ENCODE measurements at regions not wholly inside any gene's neighbourhood (a gene's known extent, or its start where the extent isn't known, plus 50 kb on each side); places are given as distances from the start of the nearest gene placed in this dataset.
"Not testable (repeated sequence)": the region's sequence is repeated elsewhere in the genome, so short reads cannot be mapped to it uniquely, and the experiment has no call there.

GRCh38 chr1:94769551-94769950 is 50.6 kb upstream of the SLC44A3 start:
- DNase-seq: no peak

- no peak for DNase-seq
Measured at GRCh38 chr1:94768036-94768435, 52.1 kb upstream of the SLC44A3 start.

DNA sequence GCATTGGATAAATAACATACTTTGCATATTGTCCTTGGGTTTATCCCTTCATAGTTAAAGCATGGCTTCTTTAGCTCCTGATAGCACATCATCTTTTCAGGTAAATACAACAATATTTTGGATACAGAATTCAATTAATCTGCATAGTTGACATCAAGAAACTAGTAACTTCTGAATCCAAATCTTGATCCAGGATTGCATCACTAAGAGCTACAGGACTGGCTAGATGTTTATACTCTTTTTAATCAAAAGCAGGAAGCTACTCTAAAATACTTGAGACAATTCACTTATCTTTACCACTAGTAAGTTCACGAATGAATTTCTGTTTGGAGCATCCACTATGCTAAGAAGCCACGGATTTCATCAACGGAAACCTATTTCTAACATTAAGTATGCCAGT is 54.2 kb upstream of the SLC44A3 start:
- DNase-seq: no peak

DNA sequence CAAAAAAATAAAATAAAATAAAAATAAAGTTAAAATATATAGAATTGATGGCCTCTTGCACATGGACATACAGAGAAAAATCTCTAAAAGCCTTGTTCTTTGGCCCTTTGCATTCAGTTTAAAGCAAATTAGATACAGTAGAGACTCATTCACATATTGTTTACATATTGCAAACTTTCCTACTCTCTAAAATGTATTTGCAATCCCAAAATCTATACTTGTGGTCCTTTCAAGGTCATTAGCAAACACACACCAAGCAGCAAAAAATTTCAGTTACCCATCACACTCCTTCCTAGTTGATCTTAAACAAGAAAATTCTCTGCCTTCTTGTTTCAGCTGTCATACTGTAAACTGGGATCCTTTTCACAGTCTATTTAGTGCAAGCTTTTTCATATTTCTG is 61.0 kb upstream of the SLC44A3 start:
- DNase-seq: no peak

- no peak for DNase-seq
Measured at GRCh38 chr1:94757931-94758330, 62.2 kb upstream of the SLC44A3 start.

DNA sequence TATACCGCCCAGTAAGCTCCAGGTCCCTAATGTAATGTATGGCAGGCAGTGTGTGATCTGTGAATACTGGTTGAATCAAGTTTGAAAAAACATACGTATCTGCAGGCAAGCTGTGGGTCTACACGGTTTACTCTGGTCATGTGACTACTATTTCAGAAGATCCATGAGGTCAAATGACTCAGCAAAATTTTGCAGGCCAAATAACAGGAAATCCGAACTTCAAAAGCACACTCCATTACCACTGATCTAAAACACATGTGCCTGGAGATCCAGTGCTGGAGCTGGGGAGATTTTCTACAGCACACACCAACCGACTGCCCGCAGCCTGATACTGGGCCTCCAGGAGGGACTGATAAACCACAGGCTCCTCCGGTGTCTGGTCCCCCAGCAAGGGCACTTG is 64.5 kb upstream of the SLC44A3 start:
- DNase-seq: no peak

- DNase-seq: not testable (repeated sequence)
Measured at GRCh38 chr1:94755016-94755415, 65.1 kb upstream of the SLC44A3 start.

GRCh38 chr1:94754570-94754969 is 65.6 kb upstream of the SLC44A3 start:
- no peak for DNase-seq

DNA sequence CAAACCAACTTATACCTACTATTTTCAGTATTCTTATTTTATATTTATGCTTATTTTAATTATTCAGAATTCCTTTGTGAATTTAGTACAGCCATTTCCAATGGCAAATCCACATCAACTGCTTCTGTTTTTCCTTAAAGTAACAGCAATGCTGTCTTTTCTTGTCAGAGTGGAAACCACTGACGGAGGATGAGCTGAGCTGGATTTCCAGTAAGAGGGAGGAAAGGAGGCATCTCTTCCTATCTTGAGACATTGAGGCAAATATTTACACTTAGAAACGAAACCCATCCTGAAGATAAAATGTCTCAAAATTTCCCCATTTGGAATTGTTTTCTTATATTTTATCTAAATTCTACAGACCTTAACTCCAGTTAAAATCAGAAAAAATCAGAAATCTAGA is 66.1 kb upstream of the SLC44A3 start:
- DNase-seq: no peak

DNA sequence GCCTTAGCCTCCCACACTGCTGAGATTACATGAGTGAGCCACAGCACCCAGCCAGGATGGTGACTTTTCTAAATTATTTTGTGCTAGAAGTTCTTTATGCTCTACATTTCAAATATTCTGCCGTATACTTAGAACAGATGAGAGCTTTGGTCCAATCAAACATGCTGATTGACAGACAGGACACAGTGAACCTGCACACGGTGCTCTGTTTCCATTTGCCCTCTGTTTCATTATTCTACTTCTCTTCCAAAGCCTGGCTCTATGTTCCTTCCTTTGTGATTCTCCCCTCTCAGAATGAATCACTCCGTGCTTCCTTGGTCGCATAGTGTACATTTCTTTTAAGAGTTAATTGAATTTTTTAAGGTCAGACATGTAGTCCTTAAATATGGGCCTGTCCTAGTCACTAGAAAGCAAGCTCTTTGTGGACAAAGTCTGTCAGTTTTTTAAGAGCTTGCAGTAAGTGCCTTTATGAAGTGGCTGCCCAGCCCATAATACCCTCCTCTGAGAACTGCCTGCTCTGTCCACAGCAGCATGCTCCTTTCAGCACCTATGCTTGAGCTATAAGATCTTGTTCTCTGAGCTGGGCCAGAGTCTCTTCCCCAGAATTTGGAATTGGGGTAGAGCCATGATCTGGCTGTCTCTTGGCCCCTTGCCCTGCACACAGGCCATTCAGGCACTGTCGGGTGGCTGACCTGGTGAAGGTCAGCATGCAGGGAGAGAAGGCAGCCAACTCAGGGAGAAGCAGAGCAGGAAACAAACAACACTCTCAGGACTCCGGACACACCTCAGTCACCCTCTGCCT is 66.8 kb upstream of the SLC44A3 start:
- no peak for DNase-seq

DNA sequence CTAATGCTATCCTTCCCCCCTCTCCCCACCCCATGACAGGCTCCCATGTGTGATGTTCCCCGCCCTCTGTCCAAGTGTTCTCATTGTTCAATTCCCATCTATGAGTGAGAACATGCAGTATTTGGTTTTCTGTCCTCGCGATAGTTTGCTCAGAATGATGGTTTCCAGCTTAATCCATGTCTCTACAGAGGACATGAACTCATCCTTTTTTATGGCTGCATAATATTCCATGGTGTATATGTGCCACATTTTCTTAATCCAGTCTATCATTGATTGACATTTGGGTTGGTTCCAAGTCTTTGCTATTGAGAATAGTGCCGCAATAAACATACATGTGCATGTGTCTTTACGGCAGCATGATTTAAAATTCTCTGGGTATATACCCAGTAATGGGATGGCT is 68.7 kb upstream of the SLC44A3 start:
- not testable (repeated sequence) for DNase-seq

- no peak for DNase-seq
Measured at GRCh38 chr1:94746635-94747525, 73.3 kb upstream of the SLC44A3 start.

DNA sequence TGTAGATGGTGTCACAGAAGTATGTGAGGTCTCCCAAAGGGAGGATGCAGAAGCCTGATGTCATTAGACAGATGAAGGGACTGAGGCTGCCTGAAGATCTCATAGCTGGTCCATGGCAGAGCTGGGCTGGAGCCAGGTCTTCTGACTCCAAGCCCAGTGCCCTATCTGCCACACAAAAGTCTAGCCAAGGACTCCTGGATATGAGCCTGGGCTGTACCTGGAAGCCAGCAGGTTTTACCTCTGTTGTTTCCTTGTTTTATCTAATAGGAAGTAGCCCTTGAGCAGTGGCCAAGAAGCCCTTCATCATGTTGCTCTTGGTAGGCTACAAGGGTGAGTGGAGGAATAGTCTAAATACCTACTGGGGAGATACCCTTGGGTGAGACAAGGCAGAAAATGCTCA is 74.4 kb upstream of the SLC44A3 start:
- no peak for DNase-seq

GRCh38 chr1:94743862-94744261 is 76.3 kb upstream of the SLC44A3 start:
- no peak for DNase-seq

GRCh38 chr1:94741996-94742395 is 78.2 kb upstream of the SLC44A3 start:
- no peak for DNase-seq

DNA sequence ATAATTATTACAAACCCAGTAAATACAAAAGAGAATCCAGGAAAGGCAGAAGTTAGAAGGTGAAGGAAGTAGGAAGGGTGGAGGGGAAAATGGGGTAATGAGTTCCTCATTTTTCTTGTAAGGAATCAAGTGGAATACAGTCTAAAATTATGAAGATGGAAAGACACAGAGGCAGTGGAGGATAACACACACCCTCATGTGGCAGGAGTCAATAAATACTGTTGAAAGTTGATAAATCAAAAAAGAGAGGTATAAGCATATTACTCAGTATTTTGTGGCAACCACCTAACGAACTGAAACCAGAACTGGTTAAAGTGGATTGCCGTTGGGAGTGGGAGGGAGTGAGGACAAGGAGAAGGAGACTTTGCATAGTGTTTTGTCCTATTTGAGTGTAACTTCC is 78.6 kb upstream of the SLC44A3 start:
- DNase-seq: no peak

DNA sequence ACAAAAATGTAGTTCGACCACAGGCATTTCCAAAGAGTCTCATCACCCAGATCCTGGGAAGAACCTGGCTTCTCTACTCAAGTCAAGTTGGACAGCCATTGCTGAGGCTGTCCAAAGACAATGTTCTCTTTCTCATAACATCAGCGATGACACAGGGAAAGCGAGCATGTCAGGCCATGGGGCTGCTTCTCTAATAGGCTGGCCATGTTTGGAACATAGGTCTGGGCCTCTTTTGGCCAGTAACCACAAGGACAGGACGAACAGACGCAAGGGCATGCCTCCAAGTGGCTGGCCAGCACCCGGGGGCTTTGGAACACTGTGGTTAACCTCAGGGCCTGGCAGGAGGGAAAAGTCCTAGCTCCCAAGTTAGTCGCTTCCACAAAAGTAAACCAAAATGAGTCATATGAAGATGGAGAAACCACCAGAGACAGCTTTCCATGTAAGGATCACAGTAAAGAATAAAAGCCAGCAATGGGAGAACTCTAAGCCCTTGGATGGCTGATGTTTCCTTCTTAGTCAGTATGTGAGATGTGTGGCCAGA is 80.6 kb upstream of the SLC44A3 start:
- DNase-seq: no peak

DNA sequence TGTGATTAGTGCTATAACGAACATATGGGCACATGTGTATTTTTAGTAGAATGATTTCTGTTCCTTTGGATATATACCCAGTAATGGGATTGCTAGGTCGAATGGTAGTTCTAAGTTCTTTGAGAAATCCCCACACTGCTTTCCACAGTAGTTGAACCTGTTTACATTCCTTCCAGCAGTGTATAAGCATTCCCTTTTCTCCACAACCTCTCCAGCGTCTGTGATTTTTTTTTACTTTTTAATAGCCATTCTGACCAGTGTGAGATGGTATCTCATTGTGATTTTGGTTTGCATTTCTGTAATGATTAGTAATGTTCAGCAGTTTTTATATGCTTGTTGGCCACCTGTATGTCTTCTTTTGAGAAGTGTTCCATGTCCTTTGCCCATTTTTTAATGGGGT is 81.8 kb upstream of the SLC44A3 start:
- no peak for DNase-seq

DNA sequence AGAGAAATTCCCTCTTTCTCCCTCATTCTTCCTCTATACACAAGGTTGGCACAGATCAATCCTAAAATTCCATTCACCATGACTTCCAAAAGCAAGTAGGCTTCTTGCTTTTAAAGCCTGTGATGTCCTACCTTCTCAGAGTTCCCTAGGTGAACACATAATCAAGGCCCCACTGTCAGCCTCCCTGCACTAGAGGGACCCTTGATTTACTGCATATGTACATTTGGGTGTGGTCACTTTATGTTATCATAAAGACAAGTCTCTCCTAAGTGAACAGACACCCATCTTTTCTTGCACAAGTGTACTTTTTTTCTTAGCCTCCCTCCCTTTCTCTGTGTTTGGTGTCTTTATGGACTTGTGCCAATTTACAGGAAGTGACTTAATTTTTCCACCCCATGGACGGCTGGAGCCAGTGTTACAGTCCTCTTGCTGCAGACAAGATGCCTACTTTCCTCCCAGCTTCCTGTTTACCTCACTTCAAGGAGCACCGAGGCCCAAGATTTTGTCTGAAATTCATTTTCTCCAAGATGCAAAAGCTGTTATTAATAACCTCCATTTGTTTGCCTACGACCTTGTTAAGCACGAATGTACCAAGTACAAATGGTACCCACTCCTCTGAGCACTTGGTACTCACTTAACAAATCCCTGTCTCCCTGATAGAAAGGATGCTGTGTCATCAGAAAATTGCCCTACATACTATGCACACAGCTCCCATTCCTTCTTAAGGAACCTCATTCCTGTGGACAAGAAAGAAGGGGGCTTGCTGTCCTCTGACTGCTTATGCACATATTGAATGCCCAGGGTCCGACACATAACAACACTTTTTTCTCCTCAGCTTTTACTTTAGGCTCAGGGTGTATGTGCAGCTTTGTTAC is 82.8 kb upstream of the SLC44A3 start:
- DNase-seq: no peak

- DNase-seq: no peak
Measured at GRCh38 chr1:94736549-94736948, 83.6 kb upstream of the SLC44A3 start.

- no peak for DNase-seq
Measured at GRCh38 chr1:94736073-94736472, 84.1 kb upstream of the SLC44A3 start.

DNA sequence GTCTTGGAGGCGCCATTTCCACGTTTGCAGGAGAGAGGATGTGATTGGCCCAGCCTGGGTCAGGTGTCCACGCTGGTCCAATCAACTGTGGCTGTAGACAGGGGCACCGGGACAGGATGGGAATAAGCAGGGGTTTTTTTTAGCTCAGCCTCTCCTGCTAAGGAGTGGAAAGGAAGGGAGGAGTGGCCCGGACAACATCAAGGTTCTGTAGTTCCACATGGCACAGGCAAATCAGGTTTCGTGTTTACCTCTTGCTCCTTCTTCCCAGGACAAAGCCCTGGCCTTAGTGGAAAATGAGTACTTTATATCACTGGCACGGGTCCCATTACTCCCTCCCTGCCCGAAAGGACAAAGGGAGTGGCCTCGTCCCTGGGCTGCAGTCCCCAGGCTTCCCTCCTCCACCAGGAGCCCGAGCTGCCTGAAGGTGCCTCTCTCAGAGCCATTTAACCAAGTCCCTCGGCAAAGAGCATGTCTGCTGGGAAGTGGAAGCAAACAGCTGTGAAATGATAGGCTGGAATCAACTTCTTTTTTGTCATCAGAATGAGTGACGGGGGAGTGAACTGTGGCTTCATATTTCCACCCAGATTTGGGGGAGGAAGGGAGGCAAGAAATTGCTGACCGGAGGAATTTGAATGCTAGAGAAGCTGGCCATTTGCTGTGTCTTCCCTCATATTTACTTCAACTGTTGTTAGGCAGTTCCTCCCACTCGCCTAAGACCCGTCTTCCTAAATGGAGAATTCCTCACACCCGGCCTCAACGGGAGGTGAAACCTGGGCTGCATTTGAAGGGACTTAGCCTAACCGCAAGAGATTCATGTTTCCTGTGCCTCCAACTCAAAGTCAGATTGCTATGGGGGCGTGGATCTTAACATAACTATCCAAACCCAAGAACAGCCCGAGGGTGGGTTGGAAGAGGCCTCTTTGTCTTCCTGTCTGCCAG is 84.9 kb upstream of the SLC44A3 start:
- DNase-seq: peak; percentile 4
